ENCODE measurements at regions not wholly inside any gene's neighbourhood (a gene's known extent, or its start where the extent isn't known, plus 50 kb on each side); places are given as distances from the start of the nearest gene placed in this dataset.

DNA sequence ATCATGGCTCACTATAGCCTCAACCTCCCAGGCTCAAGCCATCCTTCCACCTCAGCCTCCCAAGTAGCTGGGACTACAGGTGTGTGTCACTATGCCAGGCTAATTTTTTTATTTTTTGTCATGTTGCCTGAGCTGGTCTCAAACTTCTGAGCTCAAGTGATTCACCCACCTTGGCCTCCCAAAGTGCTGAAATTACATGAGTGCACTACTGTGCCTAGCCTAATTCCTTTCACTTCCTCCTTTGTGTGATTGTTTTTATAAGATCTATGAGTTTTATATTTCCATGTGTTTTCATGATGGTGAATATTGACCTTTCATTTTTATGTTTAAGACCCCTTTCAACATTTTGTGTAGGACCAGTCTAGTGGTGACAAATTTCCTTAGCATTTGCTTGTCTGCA, 55.2 kb upstream of the IL12B start:
- no peak overlapping the region for H3K4me3 ChIP-seq (ENCODE audit: low read depth, low read length)
- H3K27me3 ChIP-seq (ENCODE audit: control insufficient read depth, insufficient read depth, low read length) = no peaks in the 10 kb centered on the region
- no peak for DNase-seq (ENCODE audit: low read depth in 4 of 6, low spot score in 6 of 6)
- H3K27ac ChIP-seq (ENCODE audit: low read depth, low read length) = no peak overlapping the region
- no peaks in the 10 kb centered on the region for H3K36me3 ChIP-seq (ENCODE audit: control insufficient read depth, insufficient read depth, low read length)
- H3K4me1 ChIP-seq (ENCODE audit: control insufficient read depth, insufficient read depth, low read length) = no peaks in the 10 kb centered on the region
- peaks cover 3% of the 10 kb centered on the region for H3K9me3 ChIP-seq (ENCODE audit: control insufficient read depth, insufficient read depth, low read length)

DNA sequence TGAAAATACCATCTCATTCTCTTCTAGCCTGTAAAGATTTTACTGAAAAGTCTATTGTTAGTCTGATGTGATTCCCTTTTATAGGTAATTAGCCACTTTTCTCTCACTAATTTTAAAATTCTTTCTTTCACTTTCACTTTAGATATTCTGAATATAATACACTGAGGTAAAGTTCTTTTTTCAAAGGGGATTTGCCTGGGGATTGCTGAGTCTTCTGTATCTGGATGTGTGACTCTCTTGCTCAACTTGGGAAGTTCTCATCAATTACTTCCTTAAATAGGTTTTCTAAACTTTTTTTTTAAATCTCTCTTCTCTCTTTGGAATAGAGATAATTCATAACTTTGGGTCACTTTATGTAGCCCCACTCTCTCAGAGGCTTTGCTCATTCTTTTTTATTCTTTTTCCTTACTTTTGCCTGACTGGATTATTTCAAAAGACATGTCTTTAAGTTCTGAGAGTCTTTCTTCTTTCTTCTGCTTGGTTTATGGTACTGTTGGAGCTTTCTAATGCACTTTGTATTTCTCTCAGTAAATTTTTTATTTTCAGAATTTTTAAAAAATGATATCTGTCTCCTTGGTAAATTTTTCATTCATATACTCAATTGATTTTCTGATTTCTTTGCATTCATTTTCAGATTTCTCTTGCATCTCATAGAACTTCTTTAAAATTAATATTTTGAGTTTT, 55.9 kb upstream of the IL12B start:
- H3K9me3 ChIP-seq (ENCODE audit: control insufficient read depth, insufficient read depth, low read length) = peaks cover 3% of the 10 kb centered on the region
- H3K4me3 ChIP-seq (ENCODE audit: low read depth, low read length) = no peak overlapping the region
- no peak for DNase-seq (ENCODE audit: low read depth in 4 of 6, low spot score in 6 of 6)
- no peaks in the 10 kb centered on the region for H3K27me3 ChIP-seq (ENCODE audit: control insufficient read depth, insufficient read depth, low read length)
- no peaks in the 10 kb centered on the region for H3K36me3 ChIP-seq (ENCODE audit: control insufficient read depth, insufficient read depth, low read length)
- H3K4me1 ChIP-seq (ENCODE audit: control insufficient read depth, insufficient read depth, low read length) = no peaks in the 10 kb centered on the region
- H3K27ac ChIP-seq (ENCODE audit: low read depth, low read length) = no peak overlapping the region

DNA sequence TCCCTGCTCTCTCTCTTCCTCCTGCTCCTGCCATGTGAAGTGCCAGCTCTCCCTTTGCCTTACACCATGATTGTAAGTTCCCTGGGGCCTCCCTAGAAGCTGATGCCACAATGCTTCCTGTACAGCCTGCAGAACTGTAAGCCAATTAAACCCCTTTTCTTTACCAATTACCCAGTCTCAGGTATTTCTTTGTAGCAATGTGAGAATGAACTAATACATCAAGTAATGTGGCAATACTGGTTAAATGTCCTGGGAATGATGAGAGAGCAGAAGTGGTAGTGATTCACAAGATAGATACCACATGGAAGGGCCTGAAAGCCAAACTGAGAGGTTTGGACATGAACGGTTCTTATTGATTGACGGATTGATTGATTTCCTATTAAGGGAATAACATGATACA, 62.6 kb upstream of the IL12B start:
- WGBS (ENCODE audit: insufficient coverage) = 70% methylated on average over 2 of the region's 2 CpGs
- Histone ChIP-seq H3K9me3 (ENCODE audit: control insufficient read depth, insufficient read depth, low read length) (no peaks in the 10 kb centered on the region), H3K4me1 (ENCODE audit: control insufficient read depth, insufficient read depth, low read length) (no peaks in the 10 kb centered on the region), H3K4me3 (ENCODE audit: low read depth, low read length) (no peak overlapping the region), H3K36me3 (ENCODE audit: control insufficient read depth, insufficient read depth, low read length) (no peaks in the 10 kb centered on the region), H3K27me3 (ENCODE audit: control insufficient read depth, insufficient read depth, low read length) (no peaks in the 10 kb centered on the region), H3K27ac (ENCODE audit: low read depth, low read length) (no peak overlapping the region)
- no peak for DNase-seq (ENCODE audit: low read depth in 4 of 6, low spot score in 6 of 6)

DNA sequence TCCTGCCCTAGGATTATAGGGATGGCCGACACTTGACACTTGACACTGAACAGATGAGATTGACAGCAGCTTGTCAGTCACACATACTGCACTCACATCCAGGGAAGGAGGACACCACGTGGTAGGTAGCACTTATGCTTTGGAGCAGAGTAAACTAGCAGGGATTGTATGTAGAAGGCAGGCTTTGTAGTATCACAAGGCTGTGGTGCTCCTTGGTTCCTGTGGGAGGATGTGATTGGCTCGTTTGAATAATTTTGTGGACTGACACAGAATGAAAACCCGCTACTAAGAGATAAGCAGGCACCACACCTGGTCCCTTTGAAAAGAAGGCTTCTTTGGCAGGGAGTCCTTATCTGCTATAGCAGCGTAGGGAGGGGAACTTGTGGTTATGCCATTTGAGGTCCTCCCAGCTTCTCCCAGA, 63.6 kb upstream of the IL12B start:
- no peak for DNase-seq (ENCODE audit: low read depth in 4 of 6, low spot score in 6 of 6)
- 87% methylated on average over 2 of the region's 5 CpGs for WGBS (ENCODE audit: insufficient coverage)
- Histone ChIP-seq H3K36me3 (ENCODE audit: control insufficient read depth, insufficient read depth, low read length) (no peaks in the 10 kb centered on the region), H3K9me3 (ENCODE audit: control insufficient read depth, insufficient read depth, low read length) (no peaks in the 10 kb centered on the region), H3K27me3 (ENCODE audit: control insufficient read depth, insufficient read depth, low read length) (no peaks in the 10 kb centered on the region), H3K27ac (ENCODE audit: low read depth, low read length) (no peak overlapping the region), H3K4me1 (ENCODE audit: control insufficient read depth, insufficient read depth, low read length) (no peaks in the 10 kb centered on the region), H3K4me3 (ENCODE audit: low read depth, low read length) (no peak overlapping the region)

DNA sequence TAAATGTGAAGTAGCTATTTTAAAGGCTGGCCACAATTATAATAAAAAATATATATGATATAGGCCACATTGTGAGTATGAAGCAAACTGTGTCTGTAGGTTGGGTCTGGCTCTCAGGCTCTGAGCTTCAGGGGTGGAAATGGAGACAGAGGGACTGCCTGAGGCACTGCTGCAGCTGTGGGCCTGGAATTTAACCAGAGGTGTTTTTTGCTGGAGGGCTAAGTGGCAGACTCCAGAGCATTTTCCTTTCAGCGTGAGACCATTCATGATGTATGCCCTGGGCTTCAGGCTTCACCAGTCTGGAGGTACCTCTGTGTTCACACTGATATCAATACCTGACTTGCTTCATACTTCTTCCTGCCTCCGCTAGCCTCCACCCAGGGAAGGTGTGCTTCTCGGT, 64.9 kb upstream of the IL12B start:
- 88% methylated on average over 1 of the region's 3 CpGs for WGBS (ENCODE audit: insufficient coverage)
- DNase-seq (ENCODE audit: low read depth in 4 of 6, low spot score in 6 of 6) = no peak
- H3K27me3 ChIP-seq (ENCODE audit: control insufficient read depth, insufficient read depth, low read length) = no peaks in the 10 kb centered on the region
- no peaks in the 10 kb centered on the region for H3K9me3 ChIP-seq (ENCODE audit: control insufficient read depth, insufficient read depth, low read length)
- H3K4me3 ChIP-seq (ENCODE audit: low read depth, low read length) = no peak overlapping the region
- H3K36me3 ChIP-seq (ENCODE audit: control insufficient read depth, insufficient read depth, low read length) = no peaks in the 10 kb centered on the region
- no peak overlapping the region for H3K27ac ChIP-seq (ENCODE audit: low read depth, low read length)
- H3K4me1 ChIP-seq (ENCODE audit: control insufficient read depth, insufficient read depth, low read length) = no peaks in the 10 kb centered on the region

DNA sequence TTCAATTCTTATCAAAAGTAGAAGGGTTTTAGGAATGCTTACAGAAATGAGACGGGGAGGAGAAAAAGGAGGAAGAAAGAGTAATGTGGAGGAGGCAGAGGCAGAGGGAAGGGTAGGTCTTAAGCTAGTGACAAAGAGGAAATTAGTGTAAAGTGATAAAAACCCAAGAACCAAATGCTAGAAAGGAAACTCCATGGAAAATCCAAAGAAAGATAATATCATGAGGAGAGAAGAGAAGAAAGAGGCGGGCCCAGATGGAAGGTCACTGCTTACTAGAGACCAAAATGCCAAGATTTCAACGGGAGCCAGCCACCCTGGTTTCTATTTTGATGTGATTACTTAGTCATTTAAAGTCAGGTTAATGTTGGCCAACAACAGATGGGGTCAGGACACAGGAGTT, 68.6 kb upstream of the IL12B start:
- Histone ChIP-seq H3K27me3 (ENCODE audit: control insufficient read depth, insufficient read depth, low read length) (no peaks in the 10 kb centered on the region), H3K4me1 (ENCODE audit: control insufficient read depth, insufficient read depth, low read length) (no peaks in the 10 kb centered on the region), H3K9me3 (ENCODE audit: control insufficient read depth, insufficient read depth, low read length) (no peaks in the 10 kb centered on the region), H3K4me3 (ENCODE audit: low read depth, low read length) (no peak overlapping the region), H3K27ac (ENCODE audit: low read depth, low read length) (no peak overlapping the region), H3K36me3 (ENCODE audit: control insufficient read depth, insufficient read depth, low read length) (no peaks in the 10 kb centered on the region)
- no peak for DNase-seq (ENCODE audit: low read depth in 4 of 6, low spot score in 6 of 6)
- WGBS (ENCODE audit: insufficient coverage) = 100% methylated on average over 2 of the region's 3 CpGs

DNA sequence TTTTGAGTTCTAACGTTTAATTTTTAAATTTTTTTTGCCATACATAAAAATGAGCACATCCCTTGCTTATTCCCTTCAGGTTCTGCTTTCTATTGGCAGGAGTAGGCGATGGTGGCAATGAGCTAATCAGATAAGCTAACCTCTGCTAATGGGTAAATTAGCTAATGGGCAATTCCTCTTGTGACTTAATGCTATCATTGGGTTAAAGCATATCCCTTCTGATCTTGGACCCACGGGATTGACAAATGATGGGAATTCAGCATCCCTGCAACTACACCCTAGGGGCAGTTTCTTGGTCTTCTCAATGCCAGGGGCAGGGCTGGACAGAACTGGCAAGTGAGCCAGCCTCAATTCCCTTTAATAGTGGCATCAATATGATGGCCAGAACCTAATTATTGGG, 70.2 kb upstream of the IL12B start:
- H3K36me3 ChIP-seq (ENCODE audit: control insufficient read depth, insufficient read depth, low read length) = no peaks in the 10 kb centered on the region
- no peaks in the 10 kb centered on the region for H3K27me3 ChIP-seq (ENCODE audit: control insufficient read depth, insufficient read depth, low read length)
- WGBS (ENCODE audit: insufficient coverage) = 75% methylated on average over 1 of the region's 3 CpGs
- H3K4me1 ChIP-seq (ENCODE audit: control insufficient read depth, insufficient read depth, low read length) = no peaks in the 10 kb centered on the region
- H3K27ac ChIP-seq (ENCODE audit: low read depth, low read length) = no peak overlapping the region
- H3K9me3 ChIP-seq (ENCODE audit: control insufficient read depth, insufficient read depth, low read length) = no peaks in the 10 kb centered on the region
- H3K4me3 ChIP-seq (ENCODE audit: low read depth, low read length) = no peak overlapping the region
- no peak for DNase-seq (ENCODE audit: low read depth in 4 of 6, low spot score in 6 of 6)

DNA sequence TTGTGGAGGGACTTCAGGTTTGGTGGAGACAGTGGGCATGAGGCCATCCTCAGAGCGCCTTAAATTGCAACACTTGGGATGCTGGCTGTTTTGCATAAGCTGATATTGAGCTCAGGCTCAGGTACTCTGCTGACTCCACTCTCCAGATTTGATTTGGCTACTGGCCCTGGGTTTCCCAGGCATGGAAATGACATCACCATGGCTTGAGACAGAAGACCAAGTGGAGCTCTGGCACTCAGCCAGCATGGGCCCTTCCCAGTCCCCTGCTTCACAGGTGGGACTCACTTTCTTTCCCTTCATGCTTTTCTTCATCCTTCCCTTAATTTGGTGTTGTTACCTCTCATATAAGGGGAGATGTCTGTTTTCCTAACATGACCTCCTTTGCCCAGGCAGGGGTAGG, 72.0 kb upstream of the IL12B start:
- no peak for DNase-seq (ENCODE audit: low read depth in 4 of 6, low spot score in 6 of 6)
- H3K27ac ChIP-seq (ENCODE audit: low read depth, low read length) = no peak overlapping the region
- H3K4me1 ChIP-seq (ENCODE audit: control insufficient read depth, insufficient read depth, low read length) = no peaks in the 10 kb centered on the region
- no peak overlapping the region for H3K4me3 ChIP-seq (ENCODE audit: low read depth, low read length)
- no peaks in the 10 kb centered on the region for H3K9me3 ChIP-seq (ENCODE audit: control insufficient read depth, insufficient read depth, low read length)
- H3K36me3 ChIP-seq (ENCODE audit: control insufficient read depth, insufficient read depth, low read length) = no peaks in the 10 kb centered on the region
- WGBS (ENCODE audit: insufficient coverage) = 100% methylated on average over 1 of the region's 1 CpG
- no peaks in the 10 kb centered on the region for H3K27me3 ChIP-seq (ENCODE audit: control insufficient read depth, insufficient read depth, low read length)

DNA sequence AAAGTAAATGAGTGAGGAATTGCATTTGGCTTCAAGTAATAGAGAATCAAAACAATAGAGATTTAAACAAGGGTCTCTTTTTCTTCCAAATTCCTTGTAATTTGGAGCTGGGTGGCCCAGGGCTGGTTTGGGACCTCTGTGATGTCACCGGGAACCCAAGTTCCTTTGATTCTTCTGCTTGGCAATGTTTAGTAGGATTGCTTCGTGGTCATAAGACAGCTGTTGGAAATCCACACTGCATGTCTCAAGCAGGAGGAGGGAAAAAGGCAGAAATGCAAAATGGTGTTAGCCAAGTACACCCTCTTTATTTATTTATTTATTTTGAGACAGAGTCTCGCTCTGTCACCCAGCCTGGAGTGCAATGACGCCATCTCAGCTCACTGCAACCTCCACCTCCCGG, 72.6 kb upstream of the IL12B start:
- Histone ChIP-seq H3K9me3 (ENCODE audit: control insufficient read depth, insufficient read depth, low read length) (no peaks in the 10 kb centered on the region), H3K36me3 (ENCODE audit: control insufficient read depth, insufficient read depth, low read length) (no peaks in the 10 kb centered on the region), H3K4me1 (ENCODE audit: control insufficient read depth, insufficient read depth, low read length) (no peaks in the 10 kb centered on the region), H3K27ac (ENCODE audit: low read depth, low read length) (no peak overlapping the region), H3K4me3 (ENCODE audit: low read depth, low read length) (no peak overlapping the region), H3K27me3 (ENCODE audit: control insufficient read depth, insufficient read depth, low read length) (no peaks in the 10 kb centered on the region)
- DNase-seq (ENCODE audit: low read depth in 4 of 6, low spot score in 6 of 6) = no peak
- 93% methylated on average over 4 of the region's 5 CpGs for WGBS (ENCODE audit: insufficient coverage)

DNA sequence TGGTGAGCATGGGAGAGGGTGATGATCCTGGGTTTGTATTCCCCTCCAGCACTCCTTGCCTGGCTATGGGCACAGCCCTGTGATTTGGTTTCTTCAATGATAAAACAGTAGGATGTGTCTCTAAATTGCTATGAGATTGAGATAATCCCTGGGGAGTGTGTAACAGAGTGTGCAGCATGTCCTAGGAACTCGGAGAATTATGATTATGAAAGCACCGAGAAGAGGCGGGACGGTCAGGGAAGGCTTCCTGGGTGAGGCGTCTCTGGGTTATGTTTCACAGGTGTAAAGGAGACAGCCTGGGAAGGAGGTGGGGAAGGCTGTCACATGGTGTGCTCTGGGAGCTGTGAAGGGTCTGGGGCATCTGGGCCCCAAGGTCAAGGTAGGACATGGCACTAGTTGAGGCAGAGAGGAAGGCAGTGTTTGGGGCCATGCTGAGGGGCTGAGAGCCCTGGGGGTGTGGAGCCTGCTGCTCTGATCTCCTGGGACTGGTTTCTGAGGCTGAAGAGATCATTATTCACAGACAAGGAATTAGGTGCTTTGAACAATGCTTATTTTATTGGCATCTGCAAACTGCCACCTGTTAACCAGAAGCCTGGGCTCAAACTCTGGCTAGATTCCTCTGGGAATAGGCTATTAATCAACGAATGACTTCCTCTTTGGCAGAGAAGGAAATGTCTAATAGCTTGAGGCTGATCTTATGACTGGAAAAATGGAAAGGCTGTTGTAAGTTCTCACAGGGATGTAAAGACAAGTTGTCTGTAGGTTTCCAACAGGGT, 73.8 kb upstream of the IL12B start:
- 79% methylated on average over 6 of the region's 6 CpGs for WGBS (ENCODE audit: insufficient coverage)
- DNase-seq (ENCODE audit: low read depth in 4 of 6, low spot score in 6 of 6) = peak in 1 of 6 donors; percentile 66
- H3K9me3 ChIP-seq (ENCODE audit: control insufficient read depth, insufficient read depth, low read length) = no peaks in the 10 kb centered on the region

More for the DNA sequence above, 73.8 kb upstream of the IL12B start:
- Histone ChIP-seq H3K36me3 (ENCODE audit: control insufficient read depth, insufficient read depth, low read length) (no peaks in the 10 kb centered on the region), H3K27ac (ENCODE audit: low read depth, low read length) (no peak overlapping the region), H3K27me3 (ENCODE audit: control insufficient read depth, insufficient read depth, low read length) (no peaks in the 10 kb centered on the region), H3K4me1 (ENCODE audit: control insufficient read depth, insufficient read depth, low read length) (no peaks in the 10 kb centered on the region), H3K4me3 (ENCODE audit: low read depth, low read length) (no peak overlapping the region)
